ENCODE measurements at regions not wholly inside any gene's neighbourhood (a gene's known extent, or its start where the extent isn't known, plus 50 kb on each side); places are given as distances from the start of the nearest gene placed in this dataset.

GRCh38 chr4:152014280-152014679 is 253.5 kb upstream of the GATB start:
- no peak for DNase-seq

GRCh38 chr4:152011469-152011868 is 250.7 kb upstream of the GATB start:
- DNase-seq: no peak

GRCh38 chr4:152010710-152011079 is 249.9 kb upstream of the GATB start:
- no peak for DNase-seq

- DNase-seq: no peak
Measured at GRCh38 chr4:152009983-152010709, 249.3 kb upstream of the GATB start.

GRCh38 chr4:152009031-152009670 is 248.3 kb upstream of the GATB start:
- DNase-seq: no peak

GRCh38 chr4:152007111-152007510 is 246.3 kb upstream of the GATB start:
- DNase-seq: no peak

- DNase-seq: no peak
Measured at GRCh38 chr4:152004801-152005200, 244.0 kb upstream of the GATB start.

GRCh38 chr4:152000518-152000917 is 239.7 kb upstream of the GATB start:
- DNase-seq: no peak

GRCh38 chr4:151998723-151999122 is 237.9 kb upstream of the GATB start:
- DNase-seq: no peak

- DNase-seq: no peak
Measured at GRCh38 chr4:151997461-151997860, 236.7 kb upstream of the GATB start.

GRCh38 chr4:151994429-151994828 is 233.6 kb upstream of the GATB start:
- DNase-seq: no peak

GRCh38 chr4:151993521-151993920 is 232.7 kb upstream of the GATB start:
- no peak for DNase-seq

GRCh38 chr4:151992332-151993154 is 231.7 kb upstream of the GATB start:
- no peak for DNase-seq

GRCh38 chr4:151991884-151992167 is 231.0 kb upstream of the GATB start:
- DNase-seq: no peak

- DNase-seq: no peak
Measured at GRCh38 chr4:151991001-151991883, 230.4 kb upstream of the GATB start.

- DNase-seq: no peak
Measured at GRCh38 chr4:151990201-151990600, 229.4 kb upstream of the GATB start.

- DNase-seq: no peak
Measured at GRCh38 chr4:151988591-151988990, 227.8 kb upstream of the GATB start.

GRCh38 chr4:151987606-151988005 is 226.8 kb upstream of the GATB start:
- DNase-seq: no peak

- no peak for DNase-seq
Measured at GRCh38 chr4:151983854-151984253, 223.0 kb upstream of the GATB start.

GRCh38 chr4:151979819-151980218 is 219.0 kb upstream of the GATB start:
- no peak for DNase-seq

GRCh38 chr4:151968643-151969042 is 207.8 kb upstream of the GATB start:
- DNase-seq: no peak

- no peak for DNase-seq
Measured at GRCh38 chr4:151967074-151967473, 206.3 kb upstream of the GATB start.

GRCh38 chr4:151962138-151962823 is 201.5 kb upstream of the GATB start:
- DNase-seq: no peak

All from bone marrow (tissue), 2 donors.